GM21576 (cell line): ENCODE measurements at regions not wholly inside any gene's neighbourhood (a gene's known extent, or its start where the extent isn't known, plus 50 kb on each side); places are given as distances from the start of the nearest gene placed in this dataset.
"Not testable (repeated sequence)": the region's sequence is repeated elsewhere in the genome, so short reads cannot be mapped to it uniquely, and the experiment has no call there.

Source experiments
- ATAC-seq: cut with Tn5 transposase; IDR thresholded peaks from one replicate; pipeline ENCODE4 v1.9.1; 2021; ENCODE audit warnings: mild to moderate bottlenecking, moderate library complexity; ENCODE audit not compliant: unreplicated experiment

- ATAC-seq: no peak
These were observed 901.5 kb downstream of the BRD1 start for GRCh38 chr22:48926136-48926535.

- ATAC-seq: no peak
These were observed 902.2 kb downstream of the BRD1 start for GRCh38 chr22:48925450-48925849.

GRCh38 chr22:48923996-48924395 is 903.7 kb downstream of the BRD1 start:
- no peak for ATAC-seq

DNA sequence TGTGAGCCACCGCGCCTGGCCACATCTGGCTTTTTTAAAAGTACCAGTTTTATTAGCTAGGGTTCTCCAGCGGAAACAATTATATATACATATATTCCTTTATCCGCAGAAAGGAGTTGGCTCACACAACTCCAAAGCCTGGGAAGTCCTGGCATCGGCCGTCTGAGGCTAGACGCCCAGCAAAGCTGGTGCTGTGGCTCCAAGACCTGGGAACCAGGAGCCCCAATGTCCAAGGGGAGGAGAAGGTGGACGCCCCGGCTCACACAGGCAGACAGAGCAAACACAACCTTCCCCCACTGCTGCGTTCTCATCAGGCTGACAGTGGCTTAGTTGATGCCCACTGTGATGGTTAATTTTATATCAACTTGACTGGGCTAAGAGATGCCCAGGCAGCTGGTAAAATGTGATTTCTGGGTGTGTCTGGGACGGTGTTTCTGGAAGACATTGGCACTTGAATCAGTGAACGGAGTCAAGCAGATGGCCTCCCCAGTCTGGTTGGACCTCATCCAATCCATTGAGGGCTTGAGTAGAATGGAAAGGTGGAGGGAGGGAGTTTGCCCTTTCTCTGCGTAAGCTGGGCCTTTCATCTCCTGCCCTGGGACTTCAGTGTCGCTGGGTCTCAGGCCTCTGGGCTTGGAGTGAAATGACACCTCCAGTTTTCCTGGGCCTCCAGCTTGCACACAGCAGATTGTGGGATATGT is 904.4 kb downstream of the BRD1 start:
- ATAC-seq: no peak

- no peak for ATAC-seq
These were observed 906.2 kb downstream of the BRD1 start for GRCh38 chr22:48921411-48921903.

GRCh38 chr22:48920776-48921241 is 906.9 kb downstream of the BRD1 start:
- ATAC-seq: no peak

GRCh38 chr22:48919851-48920589 is 907.7 kb downstream of the BRD1 start:
- no peak for ATAC-seq

DNA sequence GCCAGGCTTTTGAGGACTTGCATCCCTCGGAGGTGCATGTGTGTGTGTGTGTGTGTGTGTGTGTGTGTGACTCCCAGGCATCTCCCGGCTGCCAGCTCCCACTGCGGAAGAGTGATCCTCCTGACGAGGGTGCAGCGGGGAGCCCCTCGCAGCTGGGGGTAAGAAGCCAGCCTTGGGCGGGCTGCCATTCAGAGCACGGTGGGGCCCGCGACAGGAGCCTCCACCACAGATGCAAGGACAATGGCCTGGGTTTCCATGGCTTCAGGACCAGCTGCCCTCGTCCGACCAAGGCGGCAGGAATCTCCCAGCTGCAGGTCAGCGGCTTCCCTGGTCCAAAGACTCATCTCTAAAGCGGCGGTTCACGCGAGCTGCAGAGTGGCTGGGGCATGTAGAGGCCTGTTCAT is 908.5 kb downstream of the BRD1 start:
- ATAC-seq: no peak

DNA sequence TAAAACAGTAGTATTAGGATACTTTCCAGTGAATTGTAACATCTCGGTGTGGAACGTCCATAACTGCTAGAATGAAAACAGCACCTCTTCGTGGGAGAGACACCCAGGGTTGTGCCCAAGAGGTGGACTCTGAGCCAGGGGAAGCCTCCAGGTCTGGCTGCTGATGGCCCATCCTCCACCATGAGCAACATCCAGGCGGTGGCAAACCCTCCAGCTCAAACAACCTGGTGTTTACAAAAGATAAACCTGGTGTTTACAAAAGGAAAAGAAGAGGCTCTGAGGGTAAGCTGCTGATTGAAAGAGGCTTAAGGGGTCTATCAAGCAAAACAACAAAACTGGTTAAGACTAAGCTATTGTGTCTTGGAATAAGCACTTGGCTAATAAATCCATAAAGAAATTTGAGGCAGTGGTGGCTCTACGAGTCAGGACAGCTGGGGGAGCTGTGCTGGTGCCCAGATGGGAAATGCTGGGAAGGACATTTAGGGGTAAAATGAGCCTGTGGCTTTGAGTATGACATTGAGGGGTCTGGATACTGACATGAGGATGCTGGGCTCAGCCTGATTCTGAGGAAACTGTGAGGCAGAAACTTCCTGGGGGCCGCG is 909.0 kb downstream of the BRD1 start:
- ATAC-seq: no peak

DNA sequence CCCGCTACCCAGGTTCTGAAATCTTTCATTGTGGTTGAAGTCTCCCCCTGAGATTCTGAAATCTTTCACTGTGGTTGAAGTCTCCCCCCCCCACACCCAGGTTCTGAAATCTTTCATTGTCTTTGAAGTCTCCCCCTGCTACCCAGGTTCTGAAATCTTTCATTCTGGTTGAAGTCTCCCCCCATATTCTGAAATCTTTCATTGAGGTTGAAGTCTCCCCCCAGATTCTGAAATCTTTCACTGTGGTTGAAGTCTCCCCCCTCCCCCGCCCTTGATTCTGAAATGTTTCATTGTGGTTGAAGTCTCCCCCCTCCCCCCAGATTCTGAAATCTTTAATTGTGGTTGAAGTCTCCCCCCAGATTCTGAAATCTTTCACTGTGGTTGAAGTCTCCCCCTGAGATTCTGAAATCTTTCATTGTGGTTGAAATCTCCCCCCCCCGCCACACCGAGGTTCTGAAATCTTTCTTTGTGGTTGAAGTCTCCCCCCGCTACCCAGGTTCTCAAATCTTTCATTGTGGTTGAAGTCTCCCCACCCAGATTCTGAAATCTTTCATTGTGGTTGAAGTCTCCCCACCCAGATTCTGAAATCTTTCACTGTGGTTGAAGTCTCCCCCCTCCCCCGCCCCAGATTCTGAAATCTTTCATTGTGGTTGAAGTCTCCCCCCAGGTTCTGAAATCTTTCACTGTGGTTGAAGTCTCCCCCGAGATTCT is 915.2 kb downstream of the BRD1 start:
- not testable (repeated sequence) for ATAC-seq

DNA sequence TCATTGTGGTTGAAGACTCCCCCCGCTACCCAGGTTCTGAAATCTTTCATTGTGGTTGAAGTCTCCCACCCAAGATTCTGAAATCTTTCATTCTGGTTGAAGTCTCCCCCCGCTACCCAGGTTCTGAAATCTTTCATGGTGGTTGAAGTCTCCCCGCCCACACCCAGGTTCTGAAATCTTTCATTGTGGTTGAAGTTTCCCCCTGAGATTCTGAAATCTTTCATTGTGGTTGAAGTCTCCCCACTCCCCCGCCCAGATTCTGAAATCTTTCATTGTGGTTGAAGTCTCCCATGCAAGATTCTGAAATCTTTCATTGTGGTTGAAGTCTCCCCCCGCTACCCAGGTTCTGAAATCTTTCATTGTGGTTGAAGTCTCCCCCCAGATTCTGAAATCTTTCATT is 916.0 kb downstream of the BRD1 start:
- ATAC-seq: not testable (repeated sequence)

- ATAC-seq: not testable (repeated sequence)
These were observed 916.6 kb downstream of the BRD1 start for GRCh38 chr22:48911067-48911466.

DNA sequence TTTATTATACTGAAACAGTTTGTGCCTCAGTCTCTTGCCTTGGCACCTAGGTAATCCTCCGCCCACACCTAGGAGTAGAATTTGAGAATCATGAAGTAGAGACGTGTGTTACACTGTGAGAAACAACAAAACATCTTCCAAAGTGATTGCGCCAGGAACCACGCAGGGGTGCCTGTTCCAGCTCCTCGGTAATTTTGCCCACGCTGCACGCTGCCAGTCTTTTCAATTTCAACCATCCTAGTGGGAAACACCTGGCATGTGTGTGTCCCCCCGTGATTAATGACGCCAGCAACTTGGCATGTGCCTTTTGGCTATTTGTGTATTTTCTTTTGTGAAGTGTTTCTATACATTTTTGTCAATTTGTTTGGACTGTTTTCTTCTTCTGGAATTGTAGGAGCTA is 919.1 kb downstream of the BRD1 start:
- ATAC-seq: no peak

DNA sequence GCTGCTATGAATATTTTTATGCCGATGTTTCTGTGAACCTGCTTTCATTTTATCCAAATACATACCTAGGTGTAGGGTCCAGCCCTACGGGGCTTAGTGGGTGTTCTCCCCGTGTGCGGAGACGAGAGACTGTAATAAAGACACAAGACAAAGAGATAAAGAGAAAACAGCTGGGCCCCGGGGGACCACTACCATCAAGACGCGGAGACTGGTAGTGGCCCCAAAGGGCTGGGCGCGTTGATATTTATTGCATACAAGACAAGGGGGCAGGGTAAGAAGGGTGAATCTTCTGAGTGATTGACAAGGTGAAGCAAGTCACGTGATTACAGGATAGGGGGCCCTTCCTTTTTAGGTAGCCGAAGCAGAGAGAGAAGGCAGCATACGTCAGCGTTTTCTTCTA is 920.1 kb downstream of the BRD1 start:
- no peak for ATAC-seq

- no peak for ATAC-seq
These were observed 921.3 kb downstream of the BRD1 start for GRCh38 chr22:48906216-48906835.

- no peak for ATAC-seq
These were observed 922.3 kb downstream of the BRD1 start for GRCh38 chr22:48905206-48905975.

GRCh38 chr22:48902983-48903650 is 924.6 kb downstream of the BRD1 start:
- no peak for ATAC-seq

DNA sequence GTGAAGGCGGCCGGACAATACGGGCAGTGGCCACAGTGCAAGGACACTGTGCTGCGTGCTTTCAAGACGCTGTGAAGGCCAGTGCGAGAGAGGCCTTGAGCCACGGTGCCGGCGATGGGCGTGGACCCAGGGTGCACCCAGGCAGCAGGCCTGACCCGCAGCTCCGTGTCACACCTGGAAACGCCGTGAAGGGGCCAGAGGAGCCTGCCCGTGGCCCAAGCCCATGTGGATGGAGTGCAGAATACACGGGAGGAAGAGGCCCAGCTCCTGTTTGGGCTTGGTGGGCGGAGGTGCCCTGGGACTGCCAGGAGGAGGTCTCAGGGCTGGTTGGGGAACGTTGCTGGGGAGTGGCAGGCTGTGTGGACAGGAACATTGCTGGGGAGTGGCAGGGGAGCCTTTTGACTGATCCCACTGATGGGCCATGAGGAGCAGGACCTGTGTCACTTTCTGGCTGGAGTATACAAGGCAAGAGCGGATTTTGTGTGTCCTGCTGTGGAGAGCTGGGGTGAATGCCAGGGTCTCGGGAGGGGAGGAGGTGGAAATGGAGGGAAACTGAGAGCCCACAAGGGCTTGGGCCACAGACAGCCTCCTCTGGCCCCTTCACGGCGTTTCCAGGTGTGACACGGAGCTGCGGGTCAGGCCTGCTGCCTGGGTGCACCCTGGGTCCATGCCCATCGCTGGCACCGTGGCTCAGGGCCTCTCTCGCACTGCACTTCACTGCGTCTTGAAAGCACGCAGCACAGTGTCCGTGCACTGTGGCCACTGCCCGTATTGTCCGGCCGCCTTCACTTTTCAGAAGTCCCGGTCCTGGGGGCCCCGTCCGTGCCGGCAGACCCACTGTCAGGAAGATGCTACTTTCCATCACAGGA is 925.4 kb downstream of the BRD1 start:
- ATAC-seq: no peak
